DND-41 (cell line): ENCODE measurements at regions not wholly inside any gene's neighbourhood (a gene's known extent, or its start where the extent isn't known, plus 50 kb on each side); places are given as distances from the start of the nearest gene placed in this dataset.

ENCODE experiments used
- ATAC-seq: fragments of 200-7000 bp; cut with Tn5 transposase; 3 replicates; pipeline ENCODE4 v1.9.1; 2021; ENCODE audit warnings: low read depth; ENCODE audit not compliant: insufficient read depth
- DNase-seq: peaks from one replicate; pipeline ENCODE4 v3.0.0-alpha.2; 2020
- H2AFZ ChIP-seq: 2 replicates; pipeline ENCODE4 v1.6.0; 2012; ENCODE audit warnings: low read depth, low read length
- H3K27ac ChIP-seq: 2 replicates; pipeline ENCODE4 v1.5.1; 2012; ENCODE audit warnings: low read length, inconsistent platforms
- H3K27me3 ChIP-seq: fragments of 200-600 bp; sonication (generic); 2 replicates; pipeline ENCODE4 v1.6.0; 2012; ENCODE audit warnings: low read length, mild to moderate bottlenecking, inconsistent platforms; ENCODE audit not compliant: insufficient read depth, poor library complexity
- H3K36me3 ChIP-seq: 2 replicates; pipeline ENCODE4 v1.5.1; 2012; ENCODE audit warnings: low read length, inconsistent platforms; ENCODE audit not compliant: insufficient read depth
- H3K4me1 ChIP-seq: 2 replicates; pipeline ENCODE4 v1.5.1; 2012; ENCODE audit warnings: mild to moderate bottlenecking, low read length; ENCODE audit not compliant: insufficient read depth
- H3K4me2 ChIP-seq: 2 replicates; pipeline ENCODE4 v1.6.0; 2012; ENCODE audit warnings: mild to moderate bottlenecking, moderate library complexity, low read length, inconsistent platforms; ENCODE audit not compliant: insufficient read depth
- H3K4me3 ChIP-seq, 2 experiments: fragments of 200-600 bp in 1 of 2; shearing (Covaris generic) in 1 of 2; 2 replicates each; pipeline ENCODE4 v1.5.1; 2012 to 2016; ENCODE audit warnings: inconsistent platforms in 2 of 2, low read length in 2 of 2, mild to moderate bottlenecking in 2 of 2, low read depth in 1 of 2, moderate library complexity in 1 of 2
- H3K79me2 ChIP-seq: 2 replicates; pipeline ENCODE4 v1.6.0; 2012; ENCODE audit warnings: low read length, inconsistent platforms; ENCODE audit not compliant: insufficient read depth
- H3K9ac ChIP-seq: 2 replicates; pipeline ENCODE4 v1.6.0; 2012; ENCODE audit warnings: low read depth, mild to moderate bottlenecking, inconsistent platforms, low read length, moderate library complexity
- H3K9me3 ChIP-seq: 2 replicates; pipeline ENCODE4 v1.5.1; 2012; ENCODE audit warnings: low read length, moderate library complexity, mild to moderate bottlenecking, inconsistent platforms; ENCODE audit not compliant: insufficient read depth, severe bottlenecking
- H4K20me1 ChIP-seq: 2 replicates; pipeline ENCODE4 v1.6.0; 2012; ENCODE audit warnings: low read length; ENCODE audit not compliant: insufficient read depth
- CTCF ChIP-seq: IDR thresholded peaks from 2 replicates; pipeline ENCODE4 v1.5.1; 2012; ENCODE audit warnings: borderline replicate concordance, low read length, moderate library complexity, mild to moderate bottlenecking; ENCODE audit not compliant: poor library complexity, severe bottlenecking; ENCODE audit errors: extremely low read depth
- EZH2 ChIP-seq: IDR thresholded peaks from 3 replicates; pipeline ENCODE4 v1.6.1; 2012; ENCODE audit warnings: borderline replicate concordance, low read depth, mild to moderate bottlenecking, moderate library complexity, low read length, inconsistent platforms; ENCODE audit not compliant: severe bottlenecking

DNA sequence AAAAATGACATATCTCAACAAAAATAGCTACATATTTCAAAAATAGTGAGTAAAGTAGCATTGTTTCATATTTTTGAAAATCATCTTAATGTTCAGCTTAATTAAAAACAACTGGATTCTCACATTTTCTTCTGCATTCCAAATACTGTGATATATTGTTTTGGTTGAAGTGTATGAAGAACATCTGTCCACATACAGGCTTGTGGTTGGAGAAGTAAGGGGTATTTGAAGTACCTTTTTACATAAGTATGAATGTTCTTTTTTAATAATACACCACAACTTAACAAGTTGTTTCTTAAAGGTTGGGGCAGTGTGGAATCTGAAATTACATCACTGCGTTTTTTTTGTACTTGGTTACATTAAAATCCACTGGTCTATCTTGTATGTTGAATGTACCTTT lies 442.5 kb downstream of the KIF20B start:
- H3K27me3 ChIP-seq: no peaks in the 10 kb centered on the region
- H3K9me3 ChIP-seq: peaks cover 2% of the 10 kb centered on the region
- no peak for ATAC-seq
- no peak overlapping the region for H2AFZ ChIP-seq
- no peak overlapping the region for H3K4me2 ChIP-seq
- H3K9ac ChIP-seq: no peak overlapping the region
- no peak for DNase-seq
- no peak for TF ChIP-seq EZH2
- no peak for TF ChIP-seq CTCF
- H3K4me1 ChIP-seq: no peaks in the 10 kb centered on the region
- H4K20me1 ChIP-seq: no peaks in the 10 kb centered on the region
- H3K79me2 ChIP-seq: no peaks in the 10 kb centered on the region
- H3K4me3 ChIP-seq: no peak overlapping the region
- no peaks in the 10 kb centered on the region for H3K36me3 ChIP-seq
- no peak overlapping the region for H3K27ac ChIP-seq

DNA sequence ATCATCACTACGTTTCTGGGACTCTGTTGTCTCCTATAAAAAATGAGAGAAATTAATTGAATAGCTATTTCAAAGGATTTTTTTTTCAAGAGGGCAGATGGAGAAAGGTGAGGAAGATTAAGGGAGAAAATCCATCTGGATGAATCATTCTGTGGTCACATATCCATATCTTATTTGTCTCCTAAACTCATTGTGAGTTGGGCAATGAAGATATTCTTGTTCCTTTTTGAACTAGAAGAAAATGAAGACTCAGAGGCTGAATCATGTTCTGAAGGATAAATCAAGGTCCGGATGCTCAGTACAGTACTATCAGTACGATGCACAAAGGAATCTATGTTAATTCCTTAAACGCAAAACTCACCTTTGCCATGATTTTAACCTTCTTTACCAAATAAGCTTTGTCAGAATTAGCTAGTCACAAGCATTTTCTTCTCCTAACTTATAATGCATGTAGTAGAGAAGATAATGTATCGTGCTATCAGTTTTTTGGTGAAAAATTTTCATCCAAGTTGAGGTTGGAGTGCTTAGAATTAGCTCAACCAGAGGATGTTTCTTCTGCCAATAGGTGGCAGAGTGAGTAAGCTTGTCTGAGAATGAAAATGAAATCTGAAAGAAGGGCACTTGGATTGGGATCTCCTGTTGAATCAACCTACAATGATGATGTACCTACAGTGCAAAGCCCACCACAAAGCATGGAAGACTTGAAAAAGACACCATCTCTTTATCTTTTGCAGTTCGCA lies 446.9 kb downstream of the KIF20B start:
- no peak overlapping the region for H3K27ac ChIP-seq
- H3K4me3 ChIP-seq: no peak overlapping the region
- H3K36me3 ChIP-seq: no peaks in the 10 kb centered on the region
- no peaks in the 10 kb centered on the region for H3K79me2 ChIP-seq
- no peak for TF ChIP-seq EZH2
- TF ChIP-seq CTCF: peak; percentile 49
- H3K4me1 ChIP-seq: no peaks in the 10 kb centered on the region
- no peak overlapping the region for H2AFZ ChIP-seq
- H3K9ac ChIP-seq: no peak overlapping the region
- no peak overlapping the region for H3K4me2 ChIP-seq
- no peaks in the 10 kb centered on the region for H3K9me3 ChIP-seq
- H3K27me3 ChIP-seq: no peaks in the 10 kb centered on the region
- ATAC-seq (no peak; the same call in 2 of the 3 replicates), DNase-seq (no peak)
- H4K20me1 ChIP-seq: no peaks in the 10 kb centered on the region

GRCh38 chr10:90149563-90149962 lies 448.2 kb downstream of the KIF20B start:
- Histone ChIP-seq H3K27ac (no peak overlapping the region), H3K36me3 (no peaks in the 10 kb centered on the region), H4K20me1 (no peaks in the 10 kb centered on the region), H3K9me3 (no peaks in the 10 kb centered on the region), H3K4me2 (no peak overlapping the region), H3K4me1 (no peaks in the 10 kb centered on the region), H2AFZ (no peak overlapping the region), H3K27me3 (no peaks in the 10 kb centered on the region), H3K9ac (no peak overlapping the region), H3K79me2 (no peaks in the 10 kb centered on the region), H3K4me3 (no peak overlapping the region)
- ATAC-seq (no peak), DNase-seq (no peak)
- no peak for TF ChIP-seq CTCF
- no peak for TF ChIP-seq EZH2
